ENCODE measurements at regions not wholly inside any gene's neighbourhood (a gene's known extent, or its start where the extent isn't known, plus 50 kb on each side); places are given as distances from the start of the nearest gene placed in this dataset.

GRCh38 chr17:52504081-52504480 is 345.6 kb upstream of the CA10 start:
- no peak for DNase-seq (ENCODE audit: low read depth in 2 of 2)
- no peak overlapping the region for H3K4me3 ChIP-seq (replicated peaks in 1 of 2; ENCODE audit: low read depth in 2 of 2, low read length in 2 of 2)
- no peak for TF ChIP-seq CTCF (IDR thresholded peaks at IDR 0.05; ENCODE audit: low read depth, low read length)

DNA sequence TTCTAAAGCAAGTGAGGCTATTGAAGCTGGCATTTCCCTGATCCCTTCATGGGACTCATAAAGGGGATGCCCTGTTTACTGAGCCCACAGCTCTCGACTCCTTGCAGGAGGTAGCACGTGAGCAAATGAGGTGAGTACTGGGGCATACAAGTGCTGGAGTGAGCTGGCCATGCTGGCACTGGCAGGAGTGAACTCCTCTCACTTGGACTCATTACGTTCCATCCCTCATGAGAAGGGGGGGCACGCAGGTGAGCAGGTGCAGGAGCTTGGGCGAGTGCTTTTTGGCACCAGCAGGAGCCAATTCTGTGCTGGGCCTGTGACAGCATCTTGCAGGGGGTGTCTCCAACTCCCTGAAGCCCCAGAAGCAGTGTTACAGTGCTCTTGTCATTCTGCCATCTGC is 337.1 kb upstream of the CA10 start:
- TF ChIP-seq CTCF (IDR thresholded peaks at IDR 0.05; ENCODE audit: low read depth, low read length): no peak
- H3K4me3 ChIP-seq (replicated peaks in 1 of 2; ENCODE audit: low read depth in 2 of 2, low read length in 2 of 2): no peak overlapping the region
- no peak for DNase-seq (ENCODE audit: low read depth in 2 of 2)

GRCh38 chr17:52482271-52482670 is 323.8 kb upstream of the CA10 start:
- TF ChIP-seq CTCF (IDR thresholded peaks at IDR 0.05; ENCODE audit: low read depth, low read length): no peak
- DNase-seq (ENCODE audit: low read depth in 2 of 2): no peak
- H3K4me3 ChIP-seq (replicated peaks in 1 of 2; ENCODE audit: low read depth in 2 of 2, low read length in 2 of 2): no peak overlapping the region

- TF ChIP-seq CTCF (IDR thresholded peaks at IDR 0.05; ENCODE audit: low read depth, low read length): no peak
- H3K4me3 ChIP-seq (replicated peaks in 1 of 2; ENCODE audit: low read depth in 2 of 2, low read length in 2 of 2): no peak overlapping the region
- no peak for DNase-seq (ENCODE audit: low read depth in 2 of 2)
Measured at GRCh38 chr17:52477824-52478699, 319.5 kb upstream of the CA10 start.

DNA sequence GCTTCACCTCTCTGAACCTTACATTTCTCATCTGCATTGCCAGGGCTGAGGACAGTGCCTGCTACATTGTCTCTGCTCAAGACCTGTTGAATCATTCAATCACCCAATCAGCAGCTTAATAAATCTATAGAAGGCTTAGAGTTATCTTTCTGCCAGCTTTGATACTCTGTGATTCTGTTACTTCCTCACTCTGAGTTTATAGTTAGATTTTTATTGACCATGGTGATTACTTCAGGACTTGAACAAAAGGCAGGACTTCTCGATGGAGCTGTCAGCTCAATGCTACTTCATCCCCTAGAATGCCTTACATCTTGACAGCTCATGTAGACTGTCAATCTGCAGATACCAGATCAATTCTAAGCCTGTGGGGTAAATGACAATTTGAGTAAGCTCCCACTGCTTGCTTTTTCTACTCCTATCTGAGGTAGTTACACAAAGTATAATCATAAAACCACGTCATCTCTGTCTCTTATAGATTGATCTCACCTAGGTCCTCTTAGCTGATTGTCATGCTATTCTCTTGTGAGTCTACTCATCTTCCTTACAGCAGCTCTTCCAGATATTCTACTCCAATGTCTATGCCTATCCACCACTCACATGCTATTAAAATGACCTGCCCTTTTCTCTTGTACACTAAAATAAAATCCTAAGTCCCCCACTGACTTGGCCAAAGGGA is 318.3 kb upstream of the CA10 start:
- no peak for TF ChIP-seq CTCF (IDR thresholded peaks at IDR 0.05; ENCODE audit: low read depth, low read length)
- DNase-seq (ENCODE audit: low read depth in 2 of 2): no peak

DNA sequence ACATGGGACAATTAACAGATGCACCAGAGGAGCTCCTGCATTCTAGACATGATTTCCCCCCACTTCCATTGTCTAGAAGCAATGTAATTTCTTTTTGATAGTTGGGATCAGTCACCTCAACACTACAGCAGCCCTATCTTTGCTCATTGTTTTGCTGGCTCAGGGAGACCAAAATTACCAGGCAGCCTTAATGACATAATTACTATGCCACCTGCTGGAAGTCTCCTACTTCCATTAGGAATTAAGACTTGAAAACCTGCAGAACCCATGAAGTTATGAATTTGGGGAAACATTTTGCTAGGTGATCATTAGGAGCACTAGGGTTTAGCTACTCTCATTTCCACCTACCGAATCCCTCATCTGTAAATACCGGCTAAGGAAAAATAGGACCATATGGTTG is 312.0 kb upstream of the CA10 start:
- no peak for DNase-seq (ENCODE audit: low read depth in 2 of 2)
- TF ChIP-seq CTCF (IDR thresholded peaks at IDR 0.05; ENCODE audit: low read depth, low read length): no peak
- H3K4me3 ChIP-seq (replicated peaks in 1 of 2; ENCODE audit: low read depth in 2 of 2, low read length in 2 of 2): no peak overlapping the region

More for the DNA sequence above, 318.3 kb upstream of the CA10 start:
- no peak overlapping the region for H3K4me3 ChIP-seq (replicated peaks in 1 of 2; ENCODE audit: low read depth in 2 of 2, low read length in 2 of 2)

All from cardiac fibroblast (primary cell).